B cell (primary cell): ENCODE measurements at regions not wholly inside any gene's neighbourhood (a gene's known extent, or its start where the extent isn't known, plus 50 kb on each side); places are given as distances from the start of the nearest gene placed in this dataset.

Experiments used
- ATAC-seq: fragments of 200-7000 bp; cut with Tn5 transposase; one replicate; pipeline ENCODE4 v1.10.0; 2021; ENCODE audit warnings: low read depth, mild to moderate bottlenecking, moderate number of reproducible peaks, moderate library complexity
- CTCF ChIA-PET: fragments of 350-600 bp; sonication (Branson Sonifier 250); formaldehyde crosslinking; loops from one replicate; lab custom pipeline; 2021; ENCODE audit warnings: antibody characterized with exemption, inconsistent platforms; lab: Charles Lee
- POLR2A ChIA-PET: fragments of 350-600 bp; sonication (Branson Sonifier 250); formaldehyde crosslinking; loops from one replicate; lab custom pipeline; 2021; ENCODE audit warnings: antibody characterized with exemption; lab: Charles Lee
- DNase-seq: peaks from one replicate; pipeline ENCODE4 v3.0.0; 2013
- H2AFZ ChIP-seq: 2 replicates; pipeline ENCODE4 v1.6.1; 2012; ENCODE audit warnings: mild to moderate bottlenecking, low read depth, low read length; ENCODE audit not compliant: insufficient read depth, poor library complexity, severe bottlenecking
- H3K27ac ChIP-seq, 2 donors: 1 replicate in 1 of 2; 2 replicates in 1 of 2; pipeline ENCODE4 v1.5.1; 2012 to 2013; ENCODE audit warnings: low read length in 2 of 2, mild to moderate bottlenecking in 2 of 2, moderate library complexity in 1 of 2
- H3K27me3 ChIP-seq, 4 experiments: fragments of 200-600 bp in 1 of 4; sonication (generic) in 1 of 4; replicated peaks in 1 of 4; 1 replicate in 2 of 4; 2 replicates in 2 of 4; pipeline versions ENCODE4 v1.6.1 to v1.7.0; 2013 to 2016; ENCODE audit warnings: low read length in 3 of 4, mild to moderate bottlenecking in 2 of 4, mixed read lengths in 1 of 4, moderate library complexity in 1 of 4; ENCODE audit not compliant: insufficient read depth in 4 of 4, control insufficient read depth in 3 of 4; ENCODE audit errors: control extremely low read depth in 1 of 4
- H3K36me3 ChIP-seq, 2 experiments: replicated peaks in 1 of 2; 1 replicate in 1 of 2; 2 replicates in 1 of 2; pipeline versions ENCODE4 v1.6.1 to v1.7.1; 2013; ENCODE audit warnings: low read length in 1 of 2; ENCODE audit not compliant: insufficient read depth in 2 of 2, control insufficient read depth in 1 of 2; ENCODE audit errors: control extremely low read depth in 1 of 2, extremely low read depth in 1 of 2
- H3K4me1 ChIP-seq, 2 donors: fragments of 200-600 bp in 1 of 2; sonication (generic) in 1 of 2; 1 replicate in 1 of 2; 2 replicates in 1 of 2; pipeline versions ENCODE4 v1.5.1 to v1.6.1; 2013 to 2017; ENCODE audit warnings: low read length in 2 of 2; ENCODE audit not compliant: control insufficient read depth in 2 of 2, insufficient read depth in 2 of 2
- H3K4me2 ChIP-seq: replicated peaks from 2 replicates; pipeline ENCODE3; 2012; ENCODE audit warnings: mild to moderate bottlenecking, low read depth, low read length; ENCODE audit not compliant: poor library complexity, severe bottlenecking
- H3K4me3 ChIP-seq, 5 experiments: fragments of 200-600 bp in 1 of 5; sonication (generic) in 1 of 5; 1 replicate in 3 of 5; 2 replicates in 2 of 5; pipeline versions ENCODE4 v1.5.1 to v1.7.0; 2011 to 2016; ENCODE audit warnings: low read length in 4 of 5, mild to moderate bottlenecking in 4 of 5, low read depth in 2 of 5, control low read depth in 1 of 5, moderate library complexity in 1 of 5; ENCODE audit not compliant: insufficient read depth in 1 of 5; ENCODE audit errors: control extremely low read depth in 1 of 5, extremely low read depth in 1 of 5
- H3K79me2 ChIP-seq: fragments of 200-600 bp; sonication (generic); one replicate; pipeline ENCODE4 v1.6.0; 2016; ENCODE audit warnings: low read length; ENCODE audit not compliant: control insufficient read depth, insufficient read depth
- H3K9ac ChIP-seq: fragments of 200-600 bp; sonication (generic); 2 replicates; pipeline ENCODE4 v1.6.1; 2017; ENCODE audit warnings: mild to moderate bottlenecking, low read length, moderate library complexity
- H3K9me3 ChIP-seq, 3 donors: one replicate each; pipeline versions ENCODE4 v1.6.1 to v1.7.1; 2013; ENCODE audit warnings: low read length in 2 of 3; ENCODE audit not compliant: control insufficient read depth in 2 of 3, insufficient read depth in 1 of 3; ENCODE audit errors: control extremely low read depth in 1 of 3
- H4K20me1 ChIP-seq: 2 replicates; pipeline ENCODE4 v1.6.0; 2012; ENCODE audit warnings: mild to moderate bottlenecking, low read length; ENCODE audit not compliant: insufficient read depth, control insufficient read depth, poor library complexity, severe bottlenecking
- H3K27ac Mint-ChIP-seq: one replicate; pipeline ENCODE4 v1.8.0; 2021; ENCODE audit warnings: mixed read lengths
- H3K27me3 Mint-ChIP-seq: one replicate; pipeline ENCODE4 v1.8.0; 2021; ENCODE audit warnings: mixed read lengths
- H3K4me1 Mint-ChIP-seq: one replicate; pipeline ENCODE4 v1.8.0; 2021; ENCODE audit warnings: mixed read lengths
- H3K4me3 Mint-ChIP-seq: one replicate; pipeline ENCODE4 v1.8.0; 2021; ENCODE audit warnings: mixed read lengths
- H3K9me3 Mint-ChIP-seq: one replicate; pipeline ENCODE4 v1.8.0; 2022; ENCODE audit warnings: mixed read lengths; ENCODE audit not compliant: insufficient read depth
- CTCF ChIP-seq: fragments of 200-600 bp; IDR thresholded peaks from one replicate; pipeline ENCODE4 v1.8.0; 2022; ENCODE audit warnings: antibody characterized with exemption, mild to moderate bottlenecking
- EZH2 ChIP-seq: IDR thresholded peaks from 2 replicates; pipeline ENCODE4 v1.6.1; 2012; ENCODE audit warnings: borderline replicate concordance, low read depth, mild to moderate bottlenecking, moderate library complexity, low read length; ENCODE audit not compliant: insufficient read depth, poor library complexity, severe bottlenecking
- WGBS: methylation state at CpG from one replicate; pipeline ENCODE4 v1.1.5; 2013; ENCODE audit warnings: missing lambda C conversion rate; ENCODE audit not compliant: insufficient coverage; 5-methylcytosine and 5-hydroxymethylcytosine counted together
- intact Hi-C: fragments of 100-400 bp; cut with micrococcal nuclease; formaldehyde crosslinking; loops from one replicate; pipeline ENCODE4 v1.10.0; 2022

GRCh38 chr5:77876862-77877502, 100.8 kb upstream of the TBCA start:
- intact Hi-C loops: no loop called here
- ATAC-seq: no peak
- H3K4me2 ChIP-seq: no peak overlapping the region
- POLR2A ChIA-PET: no interaction called here
- Mint-ChIP-seq H3K4me3 (no peak overlapping the region), H3K27me3 (peaks cover 4% of the 10 kb centered on the region), H3K4me1 (no peaks in the 10 kb centered on the region), H3K9me3 (no peaks in the 10 kb centered on the region), H3K27ac (no peak overlapping the region)
- no peaks in the 10 kb centered on the region for H4K20me1 ChIP-seq
- CTCF ChIA-PET: no interaction called here
- H3K27ac ChIP-seq: no peak overlapping the region
- TF ChIP-seq EZH2 (no peak), CTCF (no peak)
- H2AFZ ChIP-seq: no peak overlapping the region
- no peaks in the 10 kb centered on the region for H3K79me2 ChIP-seq
- no peaks in the 10 kb centered on the region for H3K36me3 ChIP-seq
- H3K4me1 ChIP-seq: no peaks in the 10 kb centered on the region
- H3K9ac ChIP-seq: no peak overlapping the region
- WGBS: 100% methylated on average over 6 of the region's 8 CpGs
- DNase-seq: no peak
- H3K9me3 ChIP-seq: no peaks in the 10 kb centered on the region
- H3K27me3 ChIP-seq: peaks cover 0 to 3% (median 0%) of the 10 kb centered on the region in 4 experiments
- no peak overlapping the region for H3K4me3 ChIP-seq

GRCh38 chr5:77876316-77876715, 100.2 kb upstream of the TBCA start:
- POLR2A ChIA-PET: no interaction called here
- no peak for TF ChIP-seq CTCF
- TF ChIP-seq EZH2: no peak
- ATAC-seq: no peak
- H3K79me2 ChIP-seq: no peaks in the 10 kb centered on the region
- Mint-ChIP-seq H3K4me3 (no peak overlapping the region), H3K9me3 (no peaks in the 10 kb centered on the region), H3K27me3 (peaks cover 1% of the 10 kb centered on the region), H3K27ac (no peak overlapping the region), H3K4me1 (no peaks in the 10 kb centered on the region)
- no peak overlapping the region for H3K4me3 ChIP-seq
- DNase-seq: no peak
- no peak overlapping the region for H3K9ac ChIP-seq
- CTCF ChIA-PET: no interaction called here
- 100% methylated on average over 1 of the region's 1 CpG for WGBS
- H3K4me2 ChIP-seq: no peak overlapping the region
- H3K27me3 ChIP-seq: peaks cover 0 to 3% (median 0%) of the 10 kb centered on the region in 4 experiments
- H3K27ac ChIP-seq: no peak overlapping the region
- H3K36me3 ChIP-seq: no peaks in the 10 kb centered on the region
- no peaks in the 10 kb centered on the region for H4K20me1 ChIP-seq
- no peaks in the 10 kb centered on the region for H3K4me1 ChIP-seq
- intact Hi-C loops: no loop called here
- no peak overlapping the region for H2AFZ ChIP-seq
- H3K9me3 ChIP-seq: no peaks in the 10 kb centered on the region
